Tibial nerve (tissue), 4 donors: ENCODE measurements at regions not wholly inside any gene's neighbourhood (a gene's known extent, or its start where the extent isn't known, plus 50 kb on each side); places are given as distances from the start of the nearest gene placed in this dataset.

Experiments
- CTCF ChIP-seq, 5 experiments: fragments of 200-600 bp in 3 of 5; fragments of 450-650 bp in 2 of 5; sonication (generic) in 3 of 5; IDR thresholded peaks; one replicate each; pipeline ENCODE4 v1.5.1; 2016 to 2019; ENCODE audit warnings: antibody characterized with exemption in 5 of 5, mild to moderate bottlenecking in 3 of 5, moderate library complexity in 2 of 5
- EP300 ChIP-seq, 2 donors: sonication (generic); formaldehyde crosslinking; IDR thresholded peaks; one replicate each; pipeline ENCODE4 v1.6.1; 2017; ENCODE audit warnings: antibody characterized with exemption in 2 of 2, mild to moderate bottlenecking in 1 of 2
- POLR2A ChIP-seq, 2 donors: fragments of 450-650 bp; IDR thresholded peaks; one replicate each; pipeline ENCODE4 v1.6.1; 2017; ENCODE audit warnings: antibody characterized with exemption in 2 of 2, mild to moderate bottlenecking in 2 of 2, moderate library complexity in 2 of 2

GRCh38 chr2:2932189-2932588, 445.4 kb downstream of the EIPR1 start:
- TF ChIP-seq CTCF (IDR thresholded peaks at IDR 0.05) (no peak), EP300 (IDR thresholded peaks at IDR 0.05) (no peak), POLR2A (IDR thresholded peaks at IDR 0.05) (no peak)
